HEK293 (cell line): ENCODE measurements at regions not wholly inside any gene's neighbourhood (a gene's known extent, or its start where the extent isn't known, plus 50 kb on each side); places are given as distances from the start of the nearest gene placed in this dataset.

ENCODE experiments used
- CTCF ChIA-PET: fragments of 350-600 bp; formaldehyde crosslinking; extraction: SDS; loops from one replicate; lab custom pipeline; 2021; ENCODE audit warnings: antibody characterized with exemption; lab: Yijun Ruan, JAX
- POLR2A ChIA-PET: fragments of 300-600 bp; formaldehyde crosslinking; extraction: SDS; loops from one replicate; lab custom pipeline; 2020; ENCODE audit warnings: antibody characterized with exemption, inconsistent platforms; lab: Yijun Ruan, JAX
- H3K27ac ChIP-seq: fragments of 200-500 bp; sonication (Bioruptor generic); 2 replicates; pipeline ENCODE4 v1.5.1; 2014; ENCODE audit warnings: low read depth, low read length, control low read depth, inconsistent platforms; ENCODE audit errors: extremely low read depth
- H3K36me3 ChIP-seq, 2 experiments: fragments of 200-500 bp in 1 of 2; sonication (Bioruptor generic) in 1 of 2; 1 replicate in 1 of 2; 2 replicates in 1 of 2; pipeline ENCODE4 v1.5.1; 2014 to 2017; ENCODE audit warnings: inconsistent platforms in 2 of 2, low read length in 2 of 2; ENCODE audit not compliant: control insufficient read depth in 2 of 2, insufficient read depth in 1 of 2
- H3K4me1 ChIP-seq: fragments of 200-500 bp; sonication (Bioruptor generic); 2 replicates; pipeline ENCODE4 v1.5.1; 2014; ENCODE audit warnings: mild to moderate bottlenecking, low read length, inconsistent platforms; ENCODE audit not compliant: control insufficient read depth, insufficient read depth
- H3K4me3 ChIP-seq: 2 replicates; pipeline ENCODE4 v1.5.1; 2011; ENCODE audit warnings: low read depth, mild to moderate bottlenecking, control low read depth, low read length, moderate library complexity
- H3K9me3 ChIP-seq: fragments of 200-500 bp; sonication (Bioruptor generic); 2 replicates; pipeline ENCODE4 v1.5.1; 2014; ENCODE audit warnings: low read depth, low read length, inconsistent platforms; ENCODE audit not compliant: control insufficient read depth, insufficient read depth
- BCL11A ChIP-seq: fragments of 450-650 bp; formaldehyde crosslinking; IDR thresholded peaks from 2 replicates; pipeline ENCODE4 v1.5.1; 2016; ENCODE audit warnings: low read depth, missing biosample characterization, missing genetic modification characterization
- IKZF3 ChIP-seq: fragments of 450-650 bp; IDR thresholded peaks from 2 replicates; pipeline ENCODE4 v1.5.0; 2018; ENCODE audit warnings: missing biosample characterization, mild to moderate bottlenecking, missing genetic modification characterization, moderate library complexity
- KLF8 ChIP-seq: fragments of 450-650 bp; formaldehyde crosslinking; IDR thresholded peaks from 2 replicates; pipeline ENCODE4 v1.5.1; 2016; ENCODE audit warnings: missing biosample characterization, missing genetic modification characterization
- REST ChIP-seq: fragments of 450-650 bp; formaldehyde crosslinking; IDR thresholded peaks from 2 replicates; pipeline ENCODE4 v1.5.1; 2016; ENCODE audit warnings: missing biosample characterization, missing genetic modification characterization
- TRIM28 ChIP-seq: IDR thresholded peaks from 2 replicates; pipeline ENCODE4 v1.6.1; 2011; ENCODE audit warnings: low read length, control low read depth, borderline replicate concordance
- ZBTB20 ChIP-seq: fragments of 450-650 bp; formaldehyde crosslinking; IDR thresholded peaks from 2 replicates; pipeline ENCODE4 v1.5.1; 2016; ENCODE audit warnings: missing biosample characterization, missing genetic modification characterization
- ZBTB26 ChIP-seq: fragments of 450-650 bp; formaldehyde crosslinking; optimal IDR thresholded peaks from 2 replicates; pipeline ENCODE3; 2016; ENCODE audit warnings: missing biosample characterization, mild to moderate bottlenecking, missing genetic modification characterization
- ZEB2 ChIP-seq: fragments of 450-650 bp; formaldehyde crosslinking; IDR thresholded peaks from 2 replicates; pipeline ENCODE4 v1.5.1; 2016; ENCODE audit warnings: missing biosample characterization, missing genetic modification characterization
- ZFP41 ChIP-seq: fragments of 450-650 bp; formaldehyde crosslinking; IDR thresholded peaks from 2 replicates; pipeline ENCODE4 v1.5.1; 2016; ENCODE audit warnings: missing biosample characterization, missing genetic modification characterization, borderline replicate concordance
- ZNF146 ChIP-seq: fragments of 450-650 bp; formaldehyde crosslinking; IDR thresholded peaks from 2 replicates; pipeline ENCODE4 v1.5.1; 2016; ENCODE audit warnings: missing biosample characterization, missing genetic modification characterization
- ZNF23 ChIP-seq: fragments of 450-650 bp; formaldehyde crosslinking; IDR thresholded peaks from 2 replicates; pipeline ENCODE4 v1.5.1; 2016; ENCODE audit warnings: missing biosample characterization, missing genetic modification characterization, borderline replicate concordance
- ZNF24 ChIP-seq: fragments of 450-650 bp; formaldehyde crosslinking; IDR thresholded peaks from 2 replicates; pipeline ENCODE4 v1.5.1; 2016; ENCODE audit warnings: missing biosample characterization, missing genetic modification characterization
- ZNF266 ChIP-seq: fragments of 450-650 bp; formaldehyde crosslinking; IDR thresholded peaks from 2 replicates; pipeline ENCODE4 v1.5.1; 2016; ENCODE audit warnings: missing biosample characterization, missing genetic modification characterization, low read depth
- ZNF292 ChIP-seq: fragments of 450-650 bp; formaldehyde crosslinking; IDR thresholded peaks from 2 replicates; pipeline ENCODE4 v1.5.1; 2016; ENCODE audit warnings: low read depth, missing biosample characterization, missing genetic modification characterization, borderline replicate concordance
- ZNF302 ChIP-seq: fragments of 450-650 bp; formaldehyde crosslinking; IDR thresholded peaks from 2 replicates; pipeline ENCODE4 v1.5.1; 2016; ENCODE audit warnings: missing biosample characterization, missing genetic modification characterization, low read depth
- ZNF449 ChIP-seq: fragments of 450-650 bp; formaldehyde crosslinking; IDR thresholded peaks from 2 replicates; pipeline ENCODE4 v1.5.1; 2017; ENCODE audit warnings: missing biosample characterization, mild to moderate bottlenecking, missing genetic modification characterization, moderate library complexity
- ZNF473 ChIP-seq: fragments of 450-650 bp; formaldehyde crosslinking; IDR thresholded peaks from 2 replicates; pipeline ENCODE4 v1.5.1; 2017; ENCODE audit warnings: missing biosample characterization, missing genetic modification characterization
- ZNF48 ChIP-seq: fragments of 450-650 bp; formaldehyde crosslinking; IDR thresholded peaks from 2 replicates; pipeline ENCODE4 v1.5.1; 2016; ENCODE audit warnings: missing biosample characterization, missing genetic modification characterization
- ZNF518A ChIP-seq: fragments of 450-650 bp; formaldehyde crosslinking; conservative IDR thresholded peaks from 2 replicates; pipeline ENCODE4 v1.5.1; 2016; ENCODE audit warnings: low read depth, missing biosample characterization, missing genetic modification characterization
- ZNF571 ChIP-seq: fragments of 450-650 bp; formaldehyde crosslinking; IDR thresholded peaks from 2 replicates; pipeline ENCODE4 v1.5.0; 2017; ENCODE audit warnings: missing biosample characterization, missing genetic modification characterization
- ZNF596 ChIP-seq: fragments of 450-650 bp; IDR thresholded peaks from 2 replicates; pipeline ENCODE4 v1.5.0; 2018; ENCODE audit warnings: missing biosample characterization, mild to moderate bottlenecking, missing genetic modification characterization, moderate library complexity
- ZNF600 ChIP-seq: fragments of 450-650 bp; formaldehyde crosslinking; IDR thresholded peaks from 2 replicates; pipeline ENCODE4 v1.5.1; 2016; ENCODE audit warnings: missing biosample characterization, missing genetic modification characterization
- ZNF843 ChIP-seq: fragments of 450-650 bp; formaldehyde crosslinking; IDR thresholded peaks from 2 replicates; pipeline ENCODE4 v1.5.1; 2016; ENCODE audit warnings: missing biosample characterization, missing genetic modification characterization
- ZSCAN23 ChIP-seq: fragments of 450-650 bp; formaldehyde crosslinking; IDR thresholded peaks from 2 replicates; pipeline ENCODE4 v1.5.1; 2016; ENCODE audit warnings: missing biosample characterization, missing genetic modification characterization

- no peak overlapping the region for H3K4me3 ChIP-seq
- TF ChIP-seq ZBTB20 (tag by site-specific recombination) = no peak
- no peak for TF ChIP-seq ZFP41 (tag by site-specific recombination)
- no peak for TF ChIP-seq ZNF843 (tag by site-specific recombination)
- TF ChIP-seq ZNF146 (tag by site-specific recombination) = no peak
- TF ChIP-seq ZBTB26 (tag by site-specific recombination) = no peak
- TF ChIP-seq ZNF48 (tag by site-specific recombination) = no peak
- TF ChIP-seq ZNF266 (tag by site-specific recombination) = no peak
- TF ChIP-seq ZNF518A (tag by site-specific recombination) = no peak
- no peak for TF ChIP-seq IKZF3 (tag by site-specific recombination)
- TF ChIP-seq ZEB2 (tag by site-specific recombination) = no peak
- no peak for TF ChIP-seq ZNF24 (tag by site-specific recombination)
- no peak for TF ChIP-seq REST (tag by site-specific recombination)
- TF ChIP-seq ZSCAN23 (tag by site-specific recombination) = no peak
- TF ChIP-seq, all 188 proteins: peak for 0
- Histone ChIP-seq H3K4me1 (no peaks in the 10 kb centered on the region), H3K36me3 (no peaks in the 10 kb centered on the region), H3K27ac (no peak overlapping the region), H3K9me3 (no peaks in the 10 kb centered on the region)
- CTCF ChIA-PET = no interaction called here
- POLR2A ChIA-PET = no interaction called here
Measured at GRCh38 chr5:6861667-6862066, 148.4 kb downstream of the TENT4A start.

GRCh38 chr5:6862306-6862705 is 149.1 kb downstream of the TENT4A start:
- ChIA-PET POLR2A (no interaction called here), CTCF (no interaction called here)
- H3K27ac ChIP-seq = no peak overlapping the region
- no peaks in the 10 kb centered on the region for H3K36me3 ChIP-seq
- no peaks in the 10 kb centered on the region for H3K4me1 ChIP-seq
- no peak overlapping the region for H3K4me3 ChIP-seq
- no peaks in the 10 kb centered on the region for H3K9me3 ChIP-seq
- TF ChIP-seq ZNF449 (tag by site-specific recombination) (no peak), ZNF571 (tag by site-specific recombination) (no peak), TRIM28 (no peak), ZNF600 (tag by site-specific recombination) (no peak), ZNF266 (tag by site-specific recombination) (no peak), ZNF473 (no peak), ZNF302 (tag by site-specific recombination) (no peak), KLF8 (tag by site-specific recombination) (no peak), ZNF292 (tag by site-specific recombination) (no peak), ZNF596 (tag by site-specific recombination) (no peak), ZNF23 (tag by site-specific recombination) (no peak), ZNF24 (tag by site-specific recombination) (no peak), BCL11A (no peak)
